Stimulated activated naive B cell treated with anti-CD40 and anti-IgM and Interleukin-4, amounts not matched to agents 10 μg/mL and 1 μg/mL and 100 μg/mL, for 72 hours (primary cell): ENCODE measurements at regions not wholly inside any gene's neighbourhood (a gene's known extent, or its start where the extent isn't known, plus 50 kb on each side); places are given as distances from the start of the nearest gene placed in this dataset.

Experiments used
- ATAC-seq, 2 donors: fragments of 150-1000 bp; cut with Tn5 transposase; replicated peaks; 2 replicates each; pipeline ENCODE4 v1.10.0; 2021; ENCODE audit warnings: moderate library complexity in 1 of 2
- DNase-seq: peaks from one replicate; pipeline ENCODE4 v3.0.0; 2021
- H3K27ac Mint-ChIP-seq: one replicate; pipeline ENCODE4 v1.8.0; 2022; ENCODE audit warnings: mild to moderate bottlenecking, mixed read lengths
- H3K27me3 Mint-ChIP-seq, 2 donors: one replicate each; pipeline ENCODE4 v1.8.0; 2022; ENCODE audit warnings: mixed read lengths in 2 of 2
- H3K36me3 Mint-ChIP-seq, 2 donors: one replicate each; pipeline ENCODE4 v1.8.0; 2022; ENCODE audit warnings: mixed read lengths in 2 of 2, mild to moderate bottlenecking in 1 of 2
- H3K4me1 Mint-ChIP-seq, 2 donors: one replicate each; pipeline ENCODE4 v1.8.0; 2022; ENCODE audit warnings: mixed read lengths in 2 of 2, mild to moderate bottlenecking in 1 of 2
- H3K4me3 Mint-ChIP-seq, 2 donors: one replicate each; pipeline ENCODE4 v1.8.0; 2022; ENCODE audit warnings: mild to moderate bottlenecking in 2 of 2, mixed read lengths in 2 of 2, moderate library complexity in 1 of 2
- H3K9me3 Mint-ChIP-seq, 2 donors: one replicate each; pipeline ENCODE4 v1.8.0; 2022; ENCODE audit warnings: mixed read lengths in 2 of 2, mild to moderate bottlenecking in 1 of 2

DNA sequence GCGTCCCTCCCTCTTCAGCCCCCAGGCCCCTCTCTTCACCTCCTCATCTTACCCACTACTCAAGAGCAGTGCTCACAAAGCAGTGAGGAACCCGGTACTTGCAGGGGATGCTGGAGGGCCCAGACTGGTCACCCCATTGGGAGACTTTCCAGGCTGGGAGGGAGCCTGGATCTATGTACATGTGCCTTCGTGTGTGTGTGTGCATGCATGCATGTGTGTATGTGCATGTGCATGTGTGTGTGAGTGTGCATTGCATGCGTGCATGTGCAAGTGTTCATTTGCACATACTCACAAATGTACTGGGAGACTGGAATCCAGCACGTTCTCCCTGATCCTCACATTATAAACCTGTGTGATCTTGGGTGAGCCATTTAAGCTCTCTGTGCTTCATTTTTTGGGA lies 696.0 kb upstream of the EEF2KMT start:
- no peaks in the 10 kb centered on the region for H3K27me3 Mint-ChIP-seq
- no peaks in the 10 kb centered on the region for H3K4me1 Mint-ChIP-seq
- DNase-seq (no peak), ATAC-seq (no peak)
- H3K9me3 Mint-ChIP-seq: peaks cover 2 to 9% of the 10 kb centered on the region in 2 donors
- no peak overlapping the region for H3K27ac Mint-ChIP-seq
- H3K4me3 Mint-ChIP-seq: no peak overlapping the region
- H3K36me3 Mint-ChIP-seq: no peaks in the 10 kb centered on the region

DNA sequence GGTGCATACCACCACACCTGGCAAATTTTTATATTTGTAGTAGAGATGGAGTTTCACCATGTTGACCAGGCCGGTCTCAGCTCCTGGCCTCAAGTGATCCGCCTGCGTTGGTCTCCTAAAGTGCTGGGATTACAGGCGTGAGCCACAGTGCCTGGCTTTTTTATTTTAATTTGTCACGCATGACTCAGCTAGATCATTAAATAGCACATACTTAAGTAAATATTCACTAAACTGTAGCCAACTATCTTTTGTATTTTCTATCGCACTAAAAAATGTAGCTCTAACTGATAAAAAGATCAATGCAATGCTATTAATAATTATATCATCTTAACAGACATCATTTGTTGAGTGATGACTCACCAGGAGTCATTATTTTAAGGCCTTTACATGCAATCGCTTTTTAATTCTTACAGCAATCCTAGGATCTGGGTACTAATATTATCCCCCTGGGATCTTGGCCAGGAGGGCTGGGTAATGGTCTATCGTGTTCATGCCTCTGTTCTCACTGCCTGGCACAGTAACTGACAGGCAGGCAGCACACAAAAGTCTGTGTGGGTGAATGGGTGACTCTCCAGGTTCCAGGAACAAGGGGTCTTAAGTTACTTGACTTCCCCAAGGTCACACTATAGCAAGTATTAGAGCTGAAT lies 693.5 kb upstream of the EEF2KMT start:
- no peak overlapping the region for H3K27ac Mint-ChIP-seq
- H3K27me3 Mint-ChIP-seq: peaks cover 0 to 5% of the 10 kb centered on the region in 2 donors
- H3K36me3 Mint-ChIP-seq: no peaks in the 10 kb centered on the region
- DNase-seq: no peak
- H3K4me3 Mint-ChIP-seq: no peak overlapping the region
- no peaks in the 10 kb centered on the region for H3K4me1 Mint-ChIP-seq
- ATAC-seq: no peak
- peaks cover under 1 to 9% of the 10 kb centered on the region in 2 donors for H3K9me3 Mint-ChIP-seq

DNA sequence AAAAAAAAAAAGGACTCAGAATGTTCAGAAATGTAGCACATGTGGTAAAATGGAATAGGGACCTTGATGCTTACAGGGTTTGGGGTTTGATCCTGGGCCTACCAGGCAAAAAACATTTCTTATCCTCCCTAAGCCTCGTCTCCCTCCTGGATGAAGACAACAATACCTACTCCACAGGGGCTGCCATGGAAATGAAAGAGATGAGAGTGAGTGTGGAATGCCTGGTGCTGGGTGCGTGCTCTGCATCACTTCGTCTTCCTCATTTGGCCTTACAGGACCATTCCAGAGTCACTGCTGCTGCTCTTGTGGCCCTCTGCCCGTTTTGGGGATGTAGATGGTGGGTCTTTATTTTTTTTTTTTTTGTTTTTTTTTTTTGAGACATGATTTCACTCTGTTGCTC lies 692.9 kb upstream of the EEF2KMT start:
- DNase-seq (no peak), ATAC-seq (no peak)
- Mint-ChIP-seq H3K27ac (no peak overlapping the region), H3K4me1 (no peaks in the 10 kb centered on the region), H3K9me3 (peaks cover 5 to 9% of the 10 kb centered on the region in 2 donors), H3K36me3 (no peaks in the 10 kb centered on the region), H3K4me3 (no peak overlapping the region), H3K27me3 (peaks cover 0 to 5% of the 10 kb centered on the region in 2 donors)

DNA sequence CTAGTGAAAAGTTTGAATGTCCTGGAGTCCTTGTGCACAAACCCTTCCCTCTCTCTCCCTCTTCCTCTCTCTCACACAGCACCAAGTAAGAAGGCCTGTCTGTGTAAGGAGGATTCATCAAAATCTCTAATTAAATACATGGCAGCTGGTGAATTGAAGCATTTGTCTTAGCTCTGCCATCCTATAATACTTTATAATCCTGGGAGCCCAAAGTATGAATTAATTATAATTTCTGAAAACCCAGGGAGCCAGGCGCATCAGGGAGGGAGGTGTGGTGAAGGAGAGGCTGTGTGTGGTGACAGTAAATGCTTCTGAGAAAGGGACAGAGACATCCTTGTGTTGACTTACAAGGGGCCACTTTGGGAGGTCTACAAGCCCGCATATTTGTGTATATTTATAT lies 691.4 kb upstream of the EEF2KMT start:
- Mint-ChIP-seq H3K27ac (no peak overlapping the region), H3K4me1 (no peaks in the 10 kb centered on the region), H3K27me3 (peaks cover 0 to 5% of the 10 kb centered on the region in 2 donors), H3K9me3 (peaks cover 5 to 8% of the 10 kb centered on the region in 2 donors), H3K36me3 (no peaks in the 10 kb centered on the region), H3K4me3 (no peak overlapping the region)
- no peak for ATAC-seq
- DNase-seq: no peak

DNA sequence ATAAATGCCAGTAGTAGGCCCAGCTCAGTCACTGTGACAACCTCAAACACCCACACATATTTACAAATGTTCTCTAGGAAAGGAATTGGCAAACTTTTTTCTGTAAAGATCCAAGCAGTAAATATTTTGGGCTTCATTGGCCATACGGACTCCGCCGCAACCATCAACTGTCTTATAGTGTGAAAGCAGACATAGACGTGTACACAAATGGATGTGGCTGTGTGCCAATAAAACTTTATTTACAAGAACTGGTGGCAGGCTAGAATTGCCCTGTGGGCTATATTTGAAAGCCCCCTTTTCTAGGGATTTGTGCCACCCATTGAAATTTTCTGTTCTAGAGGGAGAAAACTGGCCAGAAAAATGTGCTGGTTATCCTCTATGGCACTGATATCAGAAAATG lies 683.8 kb upstream of the EEF2KMT start:
- peaks cover 0 to 16% of the 10 kb centered on the region in 2 donors for H3K9me3 Mint-ChIP-seq
- H3K36me3 Mint-ChIP-seq: no peaks in the 10 kb centered on the region
- no peaks in the 10 kb centered on the region for H3K27me3 Mint-ChIP-seq
- H3K27ac Mint-ChIP-seq: no peak overlapping the region
- H3K4me1 Mint-ChIP-seq: no peaks in the 10 kb centered on the region
- no peak for ATAC-seq
- DNase-seq: no peak
- no peak overlapping the region for H3K4me3 Mint-ChIP-seq

DNA sequence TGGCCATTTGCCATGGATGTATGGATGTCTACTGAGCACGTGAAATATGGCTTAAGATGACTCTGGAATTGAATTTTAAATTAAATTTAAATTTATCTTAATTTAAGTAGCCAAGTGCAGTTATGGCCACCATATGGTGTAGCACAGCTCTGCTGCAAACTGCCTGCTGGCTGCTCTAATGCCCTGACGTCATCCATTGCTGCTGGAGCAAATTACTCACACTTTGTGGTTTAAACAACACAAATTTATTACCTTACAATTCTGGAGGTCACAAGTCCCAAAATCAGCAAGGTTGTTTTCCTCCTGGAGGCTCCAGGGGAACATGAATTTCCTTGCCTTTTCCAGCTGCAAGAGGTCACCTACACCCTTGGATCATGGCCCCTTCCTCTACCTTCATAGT lies 679.3 kb upstream of the EEF2KMT start:
- H3K27me3 Mint-ChIP-seq: no peaks in the 10 kb centered on the region
- H3K4me1 Mint-ChIP-seq: no peaks in the 10 kb centered on the region
- H3K4me3 Mint-ChIP-seq: no peak overlapping the region

DNA sequence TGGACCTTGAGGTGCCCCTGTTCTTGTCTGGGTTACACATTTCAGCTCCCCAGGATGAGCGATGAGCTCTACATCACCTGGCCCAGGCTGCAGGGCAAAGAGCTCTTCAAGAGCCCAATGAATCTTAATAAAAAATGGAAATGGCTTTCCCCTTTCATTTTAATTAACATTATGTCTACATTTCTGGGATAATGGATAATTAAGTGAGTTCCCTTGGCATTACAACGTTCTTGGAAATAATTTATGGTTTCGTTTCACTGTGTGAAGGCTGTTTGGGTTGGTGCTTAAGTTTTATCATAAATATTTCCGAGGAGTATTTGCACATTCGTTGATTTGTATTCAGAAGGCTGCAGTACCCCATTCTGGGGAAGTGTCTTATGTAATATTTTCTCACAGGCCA lies 678.3 kb upstream of the EEF2KMT start:
- DNase-seq (no peak), ATAC-seq (no peak)
- H3K9me3 Mint-ChIP-seq: peaks cover 5 to 8% of the 10 kb centered on the region in 2 donors
- H3K4me3 Mint-ChIP-seq: no peak overlapping the region
- no peaks in the 10 kb centered on the region for H3K27me3 Mint-ChIP-seq
- no peak overlapping the region for H3K27ac Mint-ChIP-seq
- no peaks in the 10 kb centered on the region for H3K4me1 Mint-ChIP-seq
- H3K36me3 Mint-ChIP-seq: no peaks in the 10 kb centered on the region

More for the DNA sequence above, 679.3 kb upstream of the EEF2KMT start:
- ATAC-seq: no peak
- Mint-ChIP-seq H3K9me3 (peaks cover 4 to 8% of the 10 kb centered on the region in 2 donors), H3K36me3 (no peaks in the 10 kb centered on the region), H3K27ac (no peak overlapping the region)
- DNase-seq: no peak

DNA sequence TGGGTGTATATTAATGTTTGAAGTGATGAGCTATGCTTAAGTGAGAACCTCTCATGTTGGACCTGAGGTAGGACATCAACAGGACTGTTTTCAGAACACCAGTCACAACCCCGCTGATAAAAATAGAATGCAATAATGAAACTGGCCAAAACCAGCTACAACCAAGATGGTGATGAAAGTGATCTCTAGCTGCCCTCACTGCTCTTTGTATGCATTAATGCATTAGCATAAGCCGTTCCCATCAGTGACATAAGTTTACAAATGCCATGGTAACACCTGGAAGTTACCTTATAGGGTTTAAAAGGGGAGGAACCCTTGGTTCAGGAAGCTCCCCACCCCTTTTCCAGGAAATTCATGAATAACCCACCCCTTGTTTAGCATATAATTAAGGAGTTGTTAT lies 672.5 kb upstream of the EEF2KMT start:
- ATAC-seq: no peak
- H3K27me3 Mint-ChIP-seq: no peaks in the 10 kb centered on the region
- H3K4me1 Mint-ChIP-seq: no peaks in the 10 kb centered on the region
- no peak overlapping the region for H3K27ac Mint-ChIP-seq
- DNase-seq: no peak
- no peaks in the 10 kb centered on the region for H3K36me3 Mint-ChIP-seq
- H3K4me3 Mint-ChIP-seq: no peak overlapping the region
- H3K9me3 Mint-ChIP-seq: peaks cover 8 to 9% of the 10 kb centered on the region in 2 donors

DNA sequence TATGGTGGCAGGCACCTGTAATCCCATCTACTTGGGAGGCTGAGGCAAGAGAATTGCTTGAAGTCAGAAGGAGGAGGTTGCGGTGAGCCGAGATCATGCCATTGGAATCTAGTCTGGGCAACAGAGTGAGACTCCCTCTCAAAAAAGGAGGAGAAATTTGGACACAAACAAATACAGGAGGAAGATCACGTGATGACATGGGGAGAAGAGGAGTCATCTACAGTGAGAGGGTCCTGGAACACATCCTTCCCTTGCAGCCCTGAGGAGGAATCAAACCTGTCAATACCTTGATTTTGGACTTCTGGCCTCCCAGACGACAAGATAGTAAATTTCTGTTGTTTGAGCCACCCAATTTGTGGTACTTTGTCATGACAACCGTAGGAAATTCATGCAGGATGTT lies 671.9 kb upstream of the EEF2KMT start:
- Mint-ChIP-seq H3K27me3 (no peaks in the 10 kb centered on the region), H3K4me3 (no peak overlapping the region), H3K9me3 (peaks cover 8 to 9% of the 10 kb centered on the region in 2 donors), H3K4me1 (no peaks in the 10 kb centered on the region), H3K27ac (no peak overlapping the region), H3K36me3 (no peaks in the 10 kb centered on the region)
- DNase-seq (no peak), ATAC-seq (no peak)

DNA sequence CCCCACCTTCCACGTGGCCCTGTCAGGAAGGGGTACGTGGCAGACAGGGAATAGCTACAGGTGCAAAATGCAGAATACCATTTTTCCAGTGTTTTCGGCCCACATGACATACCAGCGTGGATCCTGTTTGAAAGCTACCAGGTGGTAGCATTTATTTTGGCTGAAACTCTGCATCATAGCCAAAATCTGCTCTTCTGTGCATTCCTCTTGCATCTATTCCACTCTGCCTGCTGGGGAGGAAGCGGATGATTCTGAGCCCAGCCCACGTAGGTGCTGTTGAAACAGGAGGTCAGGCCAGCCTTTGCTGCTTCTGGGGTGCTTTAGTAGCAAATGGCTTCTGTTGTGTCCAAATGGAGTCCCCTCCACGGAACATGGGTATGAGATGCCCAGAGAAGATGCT lies 670.9 kb upstream of the EEF2KMT start:
- no peak overlapping the region for H3K4me3 Mint-ChIP-seq
- no peaks in the 10 kb centered on the region for H3K27me3 Mint-ChIP-seq
- DNase-seq (no peak), ATAC-seq (no peak)
- H3K27ac Mint-ChIP-seq: no peak overlapping the region
- no peaks in the 10 kb centered on the region for H3K36me3 Mint-ChIP-seq
- no peaks in the 10 kb centered on the region for H3K4me1 Mint-ChIP-seq
- H3K9me3 Mint-ChIP-seq: peaks cover 8 to 9% of the 10 kb centered on the region in 2 donors

DNA sequence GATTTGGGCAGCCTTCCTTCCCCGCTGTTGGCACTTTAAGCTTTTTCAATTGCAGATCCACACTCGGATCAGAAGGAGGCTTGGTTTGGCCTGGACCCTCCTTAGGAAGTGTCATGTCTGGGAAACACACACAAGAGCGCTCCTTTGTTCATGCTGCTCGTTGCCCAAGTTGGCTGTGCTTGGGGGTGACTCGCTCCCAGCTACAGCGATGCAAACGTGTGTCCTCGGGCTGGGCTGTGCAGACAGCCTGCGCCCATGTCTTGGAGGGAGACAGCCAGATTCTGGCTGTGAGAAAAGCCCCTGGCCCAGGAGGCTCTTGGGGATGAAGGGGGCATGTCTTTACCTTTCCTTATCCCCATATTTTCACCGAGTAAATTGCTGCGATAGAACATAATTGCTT lies 665.6 kb upstream of the EEF2KMT start:
- DNase-seq: no peak
- Mint-ChIP-seq H3K9me3 (peaks cover 0 to 8% of the 10 kb centered on the region in 2 donors), H3K27me3 (no peaks in the 10 kb centered on the region), H3K36me3 (no peaks in the 10 kb centered on the region), H3K27ac (no peak overlapping the region), H3K4me3 (no peak overlapping the region), H3K4me1 (no peaks in the 10 kb centered on the region)
- ATAC-seq: no peak

DNA sequence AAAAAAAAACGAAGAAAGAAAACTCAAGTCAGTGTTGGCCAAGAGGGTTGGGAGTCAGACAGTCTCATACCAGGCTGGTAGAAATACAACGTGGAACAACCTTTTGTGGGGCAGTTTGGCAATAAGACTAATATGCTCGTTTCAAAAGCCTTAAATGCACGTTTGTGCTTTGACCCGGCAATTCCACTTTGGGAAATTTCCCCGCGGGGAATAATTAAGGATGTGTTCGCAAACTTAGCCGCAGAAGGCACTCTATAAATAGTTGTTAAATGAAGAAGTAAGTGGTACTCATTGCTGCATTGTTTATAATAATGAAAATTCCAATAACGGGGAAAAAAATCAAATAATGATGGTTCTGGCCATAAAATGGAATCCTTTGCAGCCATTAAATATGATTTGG lies 664.8 kb upstream of the EEF2KMT start:
- Mint-ChIP-seq H3K36me3 (no peaks in the 10 kb centered on the region), H3K4me3 (no peak overlapping the region), H3K4me1 (no peaks in the 10 kb centered on the region), H3K27ac (no peak overlapping the region), H3K27me3 (no peaks in the 10 kb centered on the region), H3K9me3 (peaks cover 0 to 8% of the 10 kb centered on the region in 2 donors)
- DNase-seq (no peak), ATAC-seq (no peak)

DNA sequence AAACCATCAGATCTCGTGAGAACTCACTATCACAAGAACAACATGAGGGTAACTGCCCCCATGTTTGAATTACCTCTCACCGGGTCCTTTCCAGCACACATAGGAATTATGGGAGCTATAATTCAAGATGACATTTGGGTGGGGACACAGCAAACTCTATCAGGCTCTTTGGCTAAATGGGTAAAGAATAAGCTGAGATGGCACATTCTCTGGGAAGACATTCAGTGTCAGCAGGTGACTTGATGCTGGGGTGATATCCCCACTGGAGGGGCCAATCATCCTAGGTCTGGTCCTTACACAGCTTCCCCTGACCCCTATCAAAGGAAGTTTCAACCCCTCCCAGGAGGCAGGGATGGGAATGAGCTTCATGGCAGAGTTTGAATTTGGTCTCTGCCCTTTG lies 664.0 kb upstream of the EEF2KMT start:
- H3K4me1 Mint-ChIP-seq: no peaks in the 10 kb centered on the region
- no peaks in the 10 kb centered on the region for H3K27me3 Mint-ChIP-seq
- ATAC-seq: no peak
- H3K36me3 Mint-ChIP-seq: no peaks in the 10 kb centered on the region
- no peak overlapping the region for H3K27ac Mint-ChIP-seq
- peaks cover 4% of the 10 kb centered on the region in 2 donors for H3K9me3 Mint-ChIP-seq
- DNase-seq: no peak
- no peak overlapping the region for H3K4me3 Mint-ChIP-seq

DNA sequence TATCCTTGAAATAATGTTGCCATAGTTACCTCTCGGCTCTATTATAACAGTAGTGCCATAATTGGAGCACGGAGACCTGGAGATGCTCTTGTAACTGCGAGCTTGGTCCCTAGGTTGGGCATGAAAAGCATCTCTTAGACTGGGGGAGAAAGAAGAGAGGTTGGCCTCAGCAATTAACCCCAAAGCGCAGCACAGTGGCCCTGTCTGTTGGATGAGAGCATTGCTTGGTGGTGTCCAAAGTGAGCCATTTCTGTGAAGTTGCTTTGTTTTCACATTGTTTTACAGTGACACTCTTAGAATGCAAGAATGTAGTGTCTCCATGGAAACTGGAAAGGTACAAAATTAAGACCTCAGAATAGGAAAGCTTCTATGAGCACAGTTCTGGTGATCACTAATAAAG lies 660.7 kb upstream of the EEF2KMT start:
- Mint-ChIP-seq H3K36me3 (no peaks in the 10 kb centered on the region), H3K9me3 (peaks cover 4 to 5% of the 10 kb centered on the region in 2 donors), H3K27me3 (no peaks in the 10 kb centered on the region), H3K27ac (no peak overlapping the region), H3K4me3 (no peak overlapping the region), H3K4me1 (no peaks in the 10 kb centered on the region)
- ATAC-seq (no peak), DNase-seq (no peak)

DNA sequence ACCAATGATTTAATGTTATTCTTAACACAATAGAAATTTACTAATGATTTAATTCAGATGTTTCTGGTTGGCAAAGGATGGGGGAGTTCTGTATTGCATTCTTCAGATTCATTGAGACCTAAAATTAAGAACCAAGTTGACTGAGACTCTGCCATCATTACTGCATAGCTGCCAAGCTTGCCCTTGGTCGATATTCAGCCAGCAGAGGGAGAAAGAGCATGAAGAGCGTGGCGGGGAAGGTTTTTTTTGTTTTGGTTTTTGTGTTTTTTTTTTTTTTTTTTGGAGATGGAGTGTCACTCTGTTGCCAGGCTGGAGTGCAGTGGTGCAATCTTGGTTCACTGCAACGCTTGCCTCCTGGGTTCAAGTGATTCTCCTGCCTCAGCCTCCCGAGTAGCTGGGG lies 659.4 kb upstream of the EEF2KMT start:
- no peaks in the 10 kb centered on the region for H3K4me1 Mint-ChIP-seq
- ATAC-seq (no peak), DNase-seq (no peak)
- peaks cover 4 to 5% of the 10 kb centered on the region in 2 donors for H3K9me3 Mint-ChIP-seq
- no peak overlapping the region for H3K4me3 Mint-ChIP-seq
- no peak overlapping the region for H3K27ac Mint-ChIP-seq
- H3K36me3 Mint-ChIP-seq: no peaks in the 10 kb centered on the region
- no peaks in the 10 kb centered on the region for H3K27me3 Mint-ChIP-seq

DNA sequence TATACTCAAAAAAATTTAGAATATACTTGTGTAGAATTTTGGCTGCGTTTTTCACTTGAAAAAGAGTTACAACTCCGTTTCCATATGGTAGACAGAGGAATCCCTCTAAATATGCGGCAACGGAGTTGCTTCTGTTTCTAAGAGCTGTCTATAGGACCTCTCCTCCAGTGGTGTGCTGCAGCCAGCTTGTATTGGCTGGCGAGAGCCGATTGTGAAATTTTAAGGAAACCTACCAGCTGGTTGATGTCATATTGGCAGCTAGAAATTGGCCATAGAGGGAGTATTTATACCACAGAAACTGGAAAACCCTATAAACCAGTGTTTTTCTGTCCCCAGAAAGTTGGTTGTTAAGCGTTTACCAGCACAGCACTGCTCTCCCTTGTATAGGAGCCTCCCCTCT lies 655.8 kb upstream of the EEF2KMT start:
- no peak for ATAC-seq
- DNase-seq: no peak
- Mint-ChIP-seq H3K27me3 (no peaks in the 10 kb centered on the region), H3K36me3 (no peaks in the 10 kb centered on the region), H3K4me3 (no peak overlapping the region), H3K4me1 (no peaks in the 10 kb centered on the region), H3K27ac (no peak overlapping the region), H3K9me3 (peaks cover 3 to 4% of the 10 kb centered on the region in 2 donors)
